Occipital lobe (tissue), 1 donor: ENCODE measurements at regions not wholly inside any gene's neighbourhood (a gene's known extent, or its start where the extent isn't known, plus 50 kb on each side); places are given as distances from the start of the nearest gene placed in this dataset.
"Not testable (repeated sequence)": the region's sequence is repeated elsewhere in the genome, so short reads cannot be mapped to it uniquely, and the experiment has no call there.

Experiments used
- DNase-seq: peaks from one replicate; lab custom pipeline; 2025; lab: John Stamatoyannopoulos, UW

- no peak for DNase-seq
Measured at GRCh38 chr5:104400941-104401340, 838.4 kb upstream of the NUDT12 start.

GRCh38 chr5:104385906-104386305, 823.3 kb upstream of the NUDT12 start:
- DNase-seq: no peak

- no peak for DNase-seq
Measured at GRCh38 chr5:104375345-104375744, 812.8 kb upstream of the NUDT12 start.

GRCh38 chr5:104372796-104373195, 810.2 kb upstream of the NUDT12 start:
- DNase-seq: no peak

GRCh38 chr5:104372376-104372775, 809.8 kb upstream of the NUDT12 start:
- DNase-seq: no peak

- no peak for DNase-seq
Measured at GRCh38 chr5:104370523-104370922, 807.9 kb upstream of the NUDT12 start.

GRCh38 chr5:104367978-104368377, 805.4 kb upstream of the NUDT12 start:
- DNase-seq: no peak

GRCh38 chr5:104363567-104363966, 801.0 kb upstream of the NUDT12 start:
- DNase-seq: no peak

- no peak for DNase-seq
Measured at GRCh38 chr5:104361932-104362331, 799.3 kb upstream of the NUDT12 start.

- DNase-seq: no peak
Measured at GRCh38 chr5:104355350-104355749, 792.8 kb upstream of the NUDT12 start.

- DNase-seq: no peak
Measured at GRCh38 chr5:104353371-104353770, 790.8 kb upstream of the NUDT12 start.

- DNase-seq: no peak
Measured at GRCh38 chr5:104352954-104353353, 790.4 kb upstream of the NUDT12 start.

- no peak for DNase-seq
Measured at GRCh38 chr5:104347119-104347708, 784.6 kb upstream of the NUDT12 start.

GRCh38 chr5:104345222-104346016, 782.8 kb upstream of the NUDT12 start:
- no peak for DNase-seq

GRCh38 chr5:104344809-104345208, 782.2 kb upstream of the NUDT12 start:
- no peak for DNase-seq

- no peak for DNase-seq
Measured at GRCh38 chr5:104327801-104328200, 765.2 kb upstream of the NUDT12 start.

GRCh38 chr5:104326966-104327365, 764.4 kb upstream of the NUDT12 start:
- no peak for DNase-seq

GRCh38 chr5:104325356-104325755, 762.8 kb upstream of the NUDT12 start:
- DNase-seq: no peak

GRCh38 chr5:104316676-104317075, 754.1 kb upstream of the NUDT12 start:
- not testable (repeated sequence) for DNase-seq

- DNase-seq: no peak
Measured at GRCh38 chr5:104312481-104312880, 749.9 kb upstream of the NUDT12 start.

- DNase-seq: no peak
Measured at GRCh38 chr5:104305602-104306001, 743.0 kb upstream of the NUDT12 start.

GRCh38 chr5:104299998-104300706, 737.6 kb upstream of the NUDT12 start:
- DNase-seq: no peak

GRCh38 chr5:104298518-104298917, 735.9 kb upstream of the NUDT12 start:
- no peak for DNase-seq
